K562 (cell line): ENCODE measurements at regions not wholly inside any gene's neighbourhood (a gene's known extent, or its start where the extent isn't known, plus 50 kb on each side); places are given as distances from the start of the nearest gene placed in this dataset.

ENCODE experiments used
- CBFB ChIP-seq: sonication (generic); formaldehyde crosslinking; IDR thresholded peaks from 2 replicates; pipeline ENCODE4 v1.4.0; 2020; ENCODE audit warnings: mild to moderate bottlenecking, missing genetic modification reagents
- DDX20 ChIP-seq: fragments of 450-650 bp; IDR thresholded peaks from 2 replicates; pipeline ENCODE4 v1.6.1; 2016; ENCODE audit warnings: missing genetic modification characterization, low read depth, mild to moderate bottlenecking, missing compliant biosample characterization, moderate library complexity
- HNRNPH1 ChIP-seq: fragments of 200-400 bp; formaldehyde crosslinking; optimal IDR thresholded peaks from 2 replicates; pipeline ENCODE3; 2017; ENCODE audit warnings: low read depth, mild to moderate bottlenecking, low read length, moderate library complexity
- LCOR ChIP-seq: sonication (generic); formaldehyde crosslinking; IDR thresholded peaks from 2 replicates; pipeline ENCODE4 v1.8.0; 2022; ENCODE audit warnings: mild to moderate bottlenecking, missing genetic modification reagents
- NFXL1 ChIP-seq: fragments of 450-650 bp; formaldehyde crosslinking; IDR thresholded peaks from 2 replicates; pipeline ENCODE4 v1.4.0; 2021; ENCODE audit warnings: mild to moderate bottlenecking
- NR4A1 ChIP-seq, 2 experiments: fragments of 250-450 bp in 1 of 2; fragments of 450-650 bp in 1 of 2; sonication (Bioruptor Pico) in 1 of 2; IDR thresholded peaks; 2 replicates each; pipeline versions ENCODE4 v1.4.0 to v1.6.1; 2016 to 2020; ENCODE audit warnings: mild to moderate bottlenecking in 2 of 2, missing compliant biosample characterization in 1 of 2, missing genetic modification characterization in 1 of 2, moderate library complexity in 1 of 2
- PHF21A ChIP-seq: fragments of 450-650 bp; IDR thresholded peaks from 2 replicates; pipeline ENCODE4 v1.6.1; 2017; ENCODE audit warnings: low read depth, borderline replicate concordance
- SUPT5H ChIP-seq: fragments of 450-650 bp; IDR thresholded peaks from 2 replicates; pipeline ENCODE4 v1.6.1; 2016
- ZNF140 ChIP-seq: fragments of 250-450 bp; sonication (Bioruptor Pico); IDR thresholded peaks from 2 replicates; pipeline ENCODE4 v1.8.0; 2021; ENCODE audit warnings: moderate library complexity, mild to moderate bottlenecking, inconsistent platforms
- TF ChIP-seq, protein P1 (sequence below): fragments of 450-650 bp; formaldehyde crosslinking; IDR thresholded peaks from 2 replicates; pipeline ENCODE4 v1.4.0; 2022; ENCODE audit warnings: missing genetic modification characterization
- TF ChIP-seq, protein P2 (sequence below): fragments of 450-650 bp; IDR thresholded peaks from 2 replicates; pipeline ENCODE4 v1.7.0; 2016; ENCODE audit warnings: borderline replicate concordance
- TF ChIP-seq, protein P3 (sequence below), 2 experiments: IDR thresholded peaks; 2 replicates each; pipeline ENCODE4 v1.6.1; 2012; ENCODE audit warnings: improper control_type of control experiment in 2 of 2, low read depth in 2 of 2, low read length in 2 of 2, borderline replicate concordance in 1 of 2
- TF ChIP-seq, protein P4 (sequence below): fragments of 250-450 bp; sonication (Bioruptor Pico); IDR thresholded peaks from 2 replicates; pipeline ENCODE4 v1.5.0; 2020; ENCODE audit warnings: mild to moderate bottlenecking, borderline replicate concordance
- TF ChIP-seq, protein P5 (sequence below): sonication (generic); formaldehyde crosslinking; IDR thresholded peaks from 2 replicates; pipeline ENCODE4 v1.8.0; 2023; ENCODE audit warnings: mild to moderate bottlenecking, missing genetic modification reagents
- TF ChIP-seq, protein P6 (sequence below): fragments of 450-650 bp; formaldehyde crosslinking; conservative IDR thresholded peaks from 2 replicates; pipeline ENCODE4 v1.4.0; 2022; ENCODE audit warnings: mild to moderate bottlenecking, missing genetic modification characterization
- TF ChIP-seq, protein P7 (sequence below): fragments of 250-450 bp; sonication (Bioruptor Pico); IDR thresholded peaks from 2 replicates; pipeline ENCODE4 v1.5.1; 2021; ENCODE audit warnings: mild to moderate bottlenecking

DNA sequence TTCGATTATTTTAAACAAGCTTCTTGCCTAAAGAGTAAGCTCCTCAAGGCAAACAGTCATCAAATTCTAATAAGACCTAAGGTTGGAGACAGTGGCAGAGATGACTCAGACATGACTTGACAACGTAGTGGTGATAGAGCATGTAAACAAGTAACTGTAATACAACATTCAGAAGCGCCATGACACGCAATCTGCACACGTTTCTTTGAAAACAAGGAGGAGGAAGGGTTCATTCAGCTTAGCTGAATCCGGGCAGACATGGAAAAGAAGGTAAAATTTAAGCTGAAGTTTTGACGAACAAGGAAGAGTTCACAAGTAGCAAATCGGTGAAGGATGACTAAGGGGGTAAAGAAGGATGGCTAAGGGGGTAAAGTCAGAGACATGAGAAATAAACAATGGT is 152.4 kb upstream of the ZC3H12C start (continued):
- no peak for TF ChIP-seq NR4A1 (CRISPR knock-in tag; IDR thresholded peaks at IDR 0.05)
- no peak for TF ChIP-seq NR4A1 (tag; IDR thresholded peaks at IDR 0.05)
- TF ChIP-seq SUPT5H: no peak
- TF ChIP-seq, protein P1, sequence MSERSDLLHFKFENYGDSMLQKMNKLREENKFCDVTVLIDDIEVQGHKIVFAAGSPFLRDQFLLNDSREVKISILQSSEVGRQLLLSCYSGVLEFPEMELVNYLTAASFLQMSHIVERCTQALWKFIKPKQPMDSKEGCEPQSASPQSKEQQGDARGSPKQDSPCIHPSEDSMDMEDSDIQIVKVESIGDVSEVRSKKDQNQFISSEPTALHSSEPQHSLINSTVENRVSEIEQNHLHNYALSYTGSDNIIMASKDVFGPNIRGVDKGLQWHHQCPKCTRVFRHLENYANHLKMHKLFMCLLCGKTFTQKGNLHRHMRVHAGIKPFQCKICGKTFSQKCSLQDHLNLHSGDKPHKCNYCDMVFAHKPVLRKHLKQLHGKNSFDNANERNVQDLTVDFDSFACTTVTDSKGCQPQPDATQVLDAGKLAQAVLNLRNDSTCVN (CRISPR knock-in tag): no peak
- TF ChIP-seq, protein P2, sequence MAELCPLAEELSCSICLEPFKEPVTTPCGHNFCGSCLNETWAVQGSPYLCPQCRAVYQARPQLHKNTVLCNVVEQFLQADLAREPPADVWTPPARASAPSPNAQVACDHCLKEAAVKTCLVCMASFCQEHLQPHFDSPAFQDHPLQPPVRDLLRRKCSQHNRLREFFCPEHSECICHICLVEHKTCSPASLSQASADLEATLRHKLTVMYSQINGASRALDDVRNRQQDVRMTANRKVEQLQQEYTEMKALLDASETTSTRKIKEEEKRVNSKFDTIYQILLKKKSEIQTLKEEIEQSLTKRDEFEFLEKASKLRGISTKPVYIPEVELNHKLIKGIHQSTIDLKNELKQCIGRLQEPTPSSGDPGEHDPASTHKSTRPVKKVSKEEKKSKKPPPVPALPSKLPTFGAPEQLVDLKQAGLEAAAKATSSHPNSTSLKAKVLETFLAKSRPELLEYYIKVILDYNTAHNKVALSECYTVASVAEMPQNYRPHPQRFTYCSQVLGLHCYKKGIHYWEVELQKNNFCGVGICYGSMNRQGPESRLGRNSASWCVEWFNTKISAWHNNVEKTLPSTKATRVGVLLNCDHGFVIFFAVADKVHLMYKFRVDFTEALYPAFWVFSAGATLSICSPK: no peak
- TF ChIP-seq, protein P3, sequence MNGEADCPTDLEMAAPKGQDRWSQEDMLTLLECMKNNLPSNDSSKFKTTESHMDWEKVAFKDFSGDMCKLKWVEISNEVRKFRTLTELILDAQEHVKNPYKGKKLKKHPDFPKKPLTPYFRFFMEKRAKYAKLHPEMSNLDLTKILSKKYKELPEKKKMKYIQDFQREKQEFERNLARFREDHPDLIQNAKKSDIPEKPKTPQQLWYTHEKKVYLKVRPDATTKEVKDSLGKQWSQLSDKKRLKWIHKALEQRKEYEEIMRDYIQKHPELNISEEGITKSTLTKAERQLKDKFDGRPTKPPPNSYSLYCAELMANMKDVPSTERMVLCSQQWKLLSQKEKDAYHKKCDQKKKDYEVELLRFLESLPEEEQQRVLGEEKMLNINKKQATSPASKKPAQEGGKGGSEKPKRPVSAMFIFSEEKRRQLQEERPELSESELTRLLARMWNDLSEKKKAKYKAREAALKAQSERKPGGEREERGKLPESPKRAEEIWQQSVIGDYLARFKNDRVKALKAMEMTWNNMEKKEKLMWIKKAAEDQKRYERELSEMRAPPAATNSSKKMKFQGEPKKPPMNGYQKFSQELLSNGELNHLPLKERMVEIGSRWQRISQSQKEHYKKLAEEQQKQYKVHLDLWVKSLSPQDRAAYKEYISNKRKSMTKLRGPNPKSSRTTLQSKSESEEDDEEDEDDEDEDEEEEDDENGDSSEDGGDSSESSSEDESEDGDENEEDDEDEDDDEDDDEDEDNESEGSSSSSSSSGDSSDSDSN (IDR thresholded peaks at IDR 0.05; ENCODE audit: borderline replicate concordance in 1 of 2, low read depth in 2 of 2, low read length in 2 of 2): no peak
- TF ChIP-seq, protein P4, sequence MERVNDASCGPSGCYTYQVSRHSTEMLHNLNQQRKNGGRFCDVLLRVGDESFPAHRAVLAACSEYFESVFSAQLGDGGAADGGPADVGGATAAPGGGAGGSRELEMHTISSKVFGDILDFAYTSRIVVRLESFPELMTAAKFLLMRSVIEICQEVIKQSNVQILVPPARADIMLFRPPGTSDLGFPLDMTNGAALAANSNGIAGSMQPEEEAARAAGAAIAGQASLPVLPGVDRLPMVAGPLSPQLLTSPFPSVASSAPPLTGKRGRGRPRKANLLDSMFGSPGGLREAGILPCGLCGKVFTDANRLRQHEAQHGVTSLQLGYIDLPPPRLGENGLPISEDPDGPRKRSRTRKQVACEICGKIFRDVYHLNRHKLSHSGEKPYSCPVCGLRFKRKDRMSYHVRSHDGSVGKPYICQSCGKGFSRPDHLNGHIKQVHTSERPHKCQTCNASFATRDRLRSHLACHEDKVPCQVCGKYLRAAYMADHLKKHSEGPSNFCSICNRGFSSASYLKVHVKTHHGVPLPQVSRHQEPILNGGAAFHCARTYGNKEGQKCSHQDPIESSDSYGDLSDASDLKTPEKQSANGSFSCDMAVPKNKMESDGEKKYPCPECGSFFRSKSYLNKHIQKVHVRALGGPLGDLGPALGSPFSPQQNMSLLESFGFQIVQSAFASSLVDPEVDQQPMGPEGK: no peak
- TF ChIP-seq, protein P5, sequence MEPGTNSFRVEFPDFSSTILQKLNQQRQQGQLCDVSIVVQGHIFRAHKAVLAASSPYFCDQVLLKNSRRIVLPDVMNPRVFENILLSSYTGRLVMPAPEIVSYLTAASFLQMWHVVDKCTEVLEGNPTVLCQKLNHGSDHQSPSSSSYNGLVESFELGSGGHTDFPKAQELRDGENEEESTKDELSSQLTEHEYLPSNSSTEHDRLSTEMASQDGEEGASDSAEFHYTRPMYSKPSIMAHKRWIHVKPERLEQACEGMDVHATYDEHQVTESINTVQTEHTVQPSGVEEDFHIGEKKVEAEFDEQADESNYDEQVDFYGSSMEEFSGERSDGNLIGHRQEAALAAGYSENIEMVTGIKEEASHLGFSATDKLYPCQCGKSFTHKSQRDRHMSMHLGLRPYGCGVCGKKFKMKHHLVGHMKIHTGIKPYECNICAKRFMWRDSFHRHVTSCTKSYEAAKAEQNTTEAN (CRISPR knock-in tag): no peak
- TF ChIP-seq CBFB (CRISPR knock-in tag): no peak
- TF ChIP-seq HNRNPH1: no peak
- no peak for TF ChIP-seq LCOR (CRISPR knock-in tag)
- no peak for TF ChIP-seq PHF21A
- no peak for TF ChIP-seq NFXL1 (CRISPR knock-in tag)
- no peak for TF ChIP-seq ZNF140 (CRISPR knock-in tag)
- TF ChIP-seq, protein P6, sequence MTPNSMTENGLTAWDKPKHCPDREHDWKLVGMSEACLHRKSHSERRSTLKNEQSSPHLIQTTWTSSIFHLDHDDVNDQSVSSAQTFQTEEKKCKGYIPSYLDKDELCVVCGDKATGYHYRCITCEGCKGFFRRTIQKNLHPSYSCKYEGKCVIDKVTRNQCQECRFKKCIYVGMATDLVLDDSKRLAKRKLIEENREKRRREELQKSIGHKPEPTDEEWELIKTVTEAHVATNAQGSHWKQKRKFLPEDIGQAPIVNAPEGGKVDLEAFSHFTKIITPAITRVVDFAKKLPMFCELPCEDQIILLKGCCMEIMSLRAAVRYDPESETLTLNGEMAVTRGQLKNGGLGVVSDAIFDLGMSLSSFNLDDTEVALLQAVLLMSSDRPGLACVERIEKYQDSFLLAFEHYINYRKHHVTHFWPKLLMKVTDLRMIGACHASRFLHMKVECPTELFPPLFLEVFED: no peak
- TF ChIP-seq, protein P7, sequence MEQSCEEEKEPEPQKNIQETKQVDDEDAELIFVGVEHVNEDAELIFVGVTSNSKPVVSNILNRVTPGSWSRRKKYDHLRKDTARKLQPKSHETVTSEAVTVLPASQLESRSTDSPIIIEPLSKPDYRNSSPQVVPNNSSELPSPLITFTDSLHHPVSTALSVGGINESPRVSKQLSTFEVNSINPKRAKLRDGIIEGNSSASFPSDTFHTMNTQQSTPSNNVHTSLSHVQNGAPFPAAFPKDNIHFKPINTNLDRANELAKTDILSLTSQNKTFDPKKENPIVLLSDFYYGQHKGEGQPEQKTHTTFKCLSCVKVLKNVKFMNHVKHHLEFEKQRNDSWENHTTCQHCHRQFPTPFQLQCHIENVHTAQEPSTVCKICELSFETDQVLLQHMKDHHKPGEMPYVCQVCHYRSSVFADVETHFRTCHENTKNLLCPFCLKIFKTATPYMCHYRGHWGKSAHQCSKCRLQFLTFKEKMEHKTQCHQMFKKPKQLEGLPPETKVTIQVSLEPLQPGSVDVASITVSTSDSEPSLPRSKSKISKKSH (CRISPR knock-in tag): no peak
- TF ChIP-seq DDX20 (tag): no peak
